HG03039 (cell line): ENCODE measurements at regions not wholly inside any gene's neighbourhood (a gene's known extent, or its start where the extent isn't known, plus 50 kb on each side); places are given as distances from the start of the nearest gene placed in this dataset.

Experiments used
- ATAC-seq: cut with Tn5 transposase; IDR thresholded peaks from one replicate; pipeline ENCODE4 v1.9.1; 2021; ENCODE audit warnings: mild to moderate bottlenecking, moderate library complexity; ENCODE audit not compliant: unreplicated experiment

- ATAC-seq, result no peak
Observed at GRCh38 chr1:81700728-81701470, 99.8 kb upstream of the ADGRL2 start.

DNA sequence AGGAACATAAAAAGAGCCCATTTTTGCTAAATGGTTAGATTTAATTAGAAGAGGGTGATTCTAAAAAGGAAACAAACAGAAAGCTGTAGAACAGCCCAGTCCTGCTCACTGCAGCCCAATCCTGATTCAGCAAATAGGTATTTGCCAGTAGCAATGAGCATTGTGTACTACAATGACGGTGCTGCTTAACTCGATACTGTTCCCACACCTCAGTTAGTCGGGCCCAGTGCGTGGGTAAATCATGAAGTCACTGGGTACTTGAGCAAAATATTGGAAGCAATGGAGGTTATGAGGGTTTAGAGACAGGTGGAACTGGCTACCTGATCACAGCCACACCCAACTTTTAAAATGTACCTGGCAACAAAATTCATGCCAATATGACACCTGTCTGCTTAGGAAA is 101.5 kb upstream of the ADGRL2 start:
- no peak for ATAC-seq

GRCh38 chr1:81695741-81696140 is 105.0 kb upstream of the ADGRL2 start:
- no peak for ATAC-seq

- no peak for ATAC-seq
Observed at GRCh38 chr1:81693316-81693715, 107.4 kb upstream of the ADGRL2 start.

GRCh38 chr1:81690676-81691453 is 109.9 kb upstream of the ADGRL2 start:
- ATAC-seq, result no peak

- ATAC-seq, result no peak
Observed at GRCh38 chr1:81689531-81689941, 111.2 kb upstream of the ADGRL2 start.

GRCh38 chr1:81682490-81682889 is 118.2 kb upstream of the ADGRL2 start:
- no peak for ATAC-seq

GRCh38 chr1:81681601-81682266 is 119.0 kb upstream of the ADGRL2 start:
- no peak for ATAC-seq

- no peak for ATAC-seq
Observed at GRCh38 chr1:81681114-81681513, 119.6 kb upstream of the ADGRL2 start.

GRCh38 chr1:81679942-81680341 is 120.8 kb upstream of the ADGRL2 start:
- no peak for ATAC-seq

DNA sequence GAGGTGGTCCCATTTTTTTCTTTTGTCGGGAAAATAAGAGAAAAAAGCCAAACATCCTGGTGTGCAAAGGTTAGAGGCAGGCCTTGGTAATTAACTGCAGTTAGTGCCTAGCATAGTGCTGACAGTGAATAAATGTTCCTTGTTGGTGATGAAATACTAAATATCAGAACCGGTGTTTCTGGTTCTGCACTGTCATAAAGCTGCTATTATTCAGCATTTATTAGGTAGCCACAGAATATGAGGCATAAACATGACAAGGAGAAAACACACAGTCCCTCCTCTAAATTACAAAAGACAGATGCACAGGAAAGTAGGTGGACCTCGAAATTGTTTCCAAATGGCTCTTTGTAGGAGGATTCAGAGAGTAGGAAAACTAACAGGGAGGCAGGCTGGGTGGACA is 122.0 kb upstream of the ADGRL2 start:
- no peak for ATAC-seq

DNA sequence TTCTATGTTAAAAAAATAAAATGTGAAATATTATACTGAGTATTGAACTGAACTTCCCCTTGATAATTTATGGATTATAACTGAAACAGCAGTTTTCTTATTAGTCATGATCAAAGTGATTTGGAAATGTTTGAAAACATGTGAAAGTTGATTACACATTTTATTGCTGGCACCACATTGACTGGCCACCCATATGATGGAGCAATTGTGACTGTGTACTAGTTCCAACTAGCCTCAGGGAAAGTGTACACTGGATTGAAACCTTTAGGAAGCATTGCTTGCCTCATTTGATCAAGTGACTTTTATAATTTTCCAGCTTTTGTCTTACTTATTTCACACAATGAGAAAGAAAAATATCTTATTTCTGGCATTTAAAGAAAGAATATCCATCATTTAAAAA is 128.0 kb upstream of the ADGRL2 start:
- no peak for ATAC-seq

DNA sequence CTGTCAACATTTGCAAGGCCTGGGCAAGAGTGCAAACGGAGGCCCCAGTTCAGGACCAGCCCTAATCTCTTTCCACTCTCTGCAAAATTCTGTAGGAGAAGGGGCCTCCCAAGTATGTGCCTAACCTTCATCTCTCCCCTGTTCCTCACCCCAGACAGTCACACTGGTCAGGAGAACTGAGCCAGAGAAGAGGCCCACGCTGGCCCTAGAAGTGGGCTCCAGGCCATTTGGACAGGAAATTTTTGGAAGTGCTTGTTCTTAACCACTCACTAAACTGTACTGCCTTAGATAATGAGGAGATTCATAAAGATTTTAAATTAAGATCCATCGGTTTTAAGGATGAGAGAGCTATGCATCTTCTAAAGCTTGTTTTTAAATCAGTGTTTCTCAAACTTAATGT is 129.7 kb upstream of the ADGRL2 start:
- no peak for ATAC-seq

- no peak for ATAC-seq
Observed at GRCh38 chr1:81670286-81670685, 130.4 kb upstream of the ADGRL2 start.

GRCh38 chr1:81666586-81666985 is 134.1 kb upstream of the ADGRL2 start:
- ATAC-seq, result no peak

DNA sequence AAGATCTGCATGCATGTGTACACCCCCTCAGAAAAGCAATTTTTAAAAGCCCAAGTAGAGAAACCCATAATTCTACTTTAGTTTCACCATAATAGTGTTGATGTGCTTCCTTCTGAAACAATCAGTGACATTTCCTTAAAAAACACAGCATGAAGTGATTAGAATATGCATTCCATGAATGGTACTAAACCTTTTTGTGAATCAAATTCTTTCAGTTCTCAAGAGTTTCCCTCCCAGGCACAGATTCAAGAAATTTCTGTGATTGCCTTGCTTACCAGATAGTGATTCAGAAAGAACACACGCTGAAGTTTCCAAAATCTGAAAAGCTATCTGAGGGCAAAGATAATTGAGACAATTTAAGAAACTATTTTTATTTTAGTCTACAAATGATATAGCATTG is 136.4 kb upstream of the ADGRL2 start:
- ATAC-seq, result no peak

GRCh38 chr1:81662913-81663526 is 137.7 kb upstream of the ADGRL2 start:
- no peak for ATAC-seq

- no peak for ATAC-seq
Observed at GRCh38 chr1:81660286-81660685, 140.4 kb upstream of the ADGRL2 start.

DNA sequence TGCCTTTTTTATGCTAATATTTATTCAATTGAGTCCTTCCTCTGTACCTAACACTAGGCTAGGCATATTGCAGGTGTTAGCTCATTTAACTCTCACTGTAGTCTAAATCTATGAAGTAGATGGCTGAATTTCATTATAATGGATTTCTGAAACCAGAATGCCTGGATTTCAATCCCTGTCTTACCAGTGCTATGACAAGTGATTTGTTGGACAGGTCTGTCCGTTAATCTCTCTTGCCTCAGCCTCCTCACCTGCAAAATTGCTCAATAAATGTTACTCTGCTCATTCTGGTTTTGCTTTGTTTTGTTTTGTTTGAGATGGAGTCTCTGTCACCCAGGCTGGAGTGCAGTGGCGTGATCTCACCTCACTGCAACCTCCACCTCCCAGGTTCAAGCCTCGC is 146.1 kb upstream of the ADGRL2 start:
- ATAC-seq, result no peak

DNA sequence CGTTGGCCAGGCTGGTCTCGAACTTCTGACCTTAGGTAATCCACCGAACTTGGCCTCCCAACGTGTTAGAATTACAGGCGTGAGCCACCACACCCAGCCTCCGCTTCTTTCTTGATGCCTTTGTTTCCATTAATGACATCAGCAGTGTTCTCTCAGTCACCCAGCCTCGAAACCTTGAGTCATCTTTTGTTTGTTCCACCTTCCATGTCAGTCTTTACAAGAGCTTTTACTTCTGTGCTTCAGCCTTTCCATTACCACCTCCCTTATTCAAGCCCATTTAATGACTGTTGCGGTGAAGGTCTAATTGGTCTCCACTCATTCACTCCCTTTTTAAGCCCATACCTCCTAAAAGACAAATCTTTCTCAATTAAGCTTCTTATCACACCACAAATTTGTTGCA is 146.6 kb upstream of the ADGRL2 start:
- no peak for ATAC-seq

DNA sequence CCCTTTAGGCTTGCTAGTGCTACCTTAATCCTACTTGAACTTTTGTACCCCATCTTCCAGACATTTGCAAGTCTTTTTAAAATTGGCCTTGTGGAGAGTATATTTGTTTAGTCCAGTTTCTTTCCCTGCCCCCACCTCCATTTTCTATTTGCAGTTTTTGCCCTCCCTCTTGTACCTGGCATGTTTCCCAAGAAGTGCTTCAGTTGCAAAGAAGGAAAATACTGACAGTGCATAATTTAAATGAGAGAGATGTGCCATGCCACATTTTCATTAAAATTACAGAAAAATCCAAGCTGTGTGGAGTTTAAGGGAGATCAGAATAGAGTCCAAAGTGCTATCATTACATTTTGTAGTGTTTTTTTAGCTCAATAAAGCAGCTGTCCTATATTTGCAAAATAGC is 150.0 kb upstream of the ADGRL2 start:
- ATAC-seq, result no peak
